Testis (tissue), 2 donors: ENCODE measurements at regions not wholly inside any gene's neighbourhood (a gene's known extent, or its start where the extent isn't known, plus 50 kb on each side); places are given as distances from the start of the nearest gene placed in this dataset.

ENCODE experiments used
- DNase-seq: peaks from one replicate; pipeline ENCODE4 v3.0.0-alpha.2; 2019
- H3K27ac ChIP-seq, 2 donors: fragments of 200-600 bp; sonication (generic); one replicate each; pipeline ENCODE4 v1.5.1; 2019
- H3K27me3 ChIP-seq: fragments of 200-600 bp; sonication (generic); one replicate; pipeline ENCODE4 v1.5.1; 2019
- H3K36me3 ChIP-seq: fragments of 200-600 bp; sonication (generic); one replicate; pipeline ENCODE4 v1.5.1; 2017; ENCODE audit warnings: low read depth; ENCODE audit errors: missing control alignments
- H3K4me1 ChIP-seq: fragments of 200-600 bp; sonication (generic); one replicate; pipeline ENCODE4 v1.5.1; 2019
- H3K4me3 ChIP-seq, 2 donors: fragments of 200-600 bp; sonication (generic); one replicate each; pipeline ENCODE4 v1.5.1; 2017 to 2019
- H3K9me3 ChIP-seq: fragments of 200-600 bp; sonication (generic); one replicate; pipeline ENCODE4 v1.5.1; 2017
- POLR2A ChIP-seq: fragments of 450-650 bp; IDR thresholded peaks from one replicate; pipeline ENCODE4 v1.6.1; 2017; ENCODE audit warnings: antibody characterized with exemption, mild to moderate bottlenecking, moderate library complexity
- WGBS, 2 donors: methylation state at CpG; one replicate each; pipeline ENCODE4 v1.1.5; 2018; 5-methylcytosine and 5-hydroxymethylcytosine counted together
- intact Hi-C: fragments of 100-400 bp; cut with DNase I; formaldehyde crosslinking; loops from one replicate; pipeline ENCODE4 v1.15.1; 2023; ENCODE audit warnings: low total_unique reads
- TF ChIP-seq, protein P1 (sequence below), 3 experiments: fragments of 450-650 bp in 2 of 3; fragments of 200-600 bp in 1 of 3; sonication (generic) in 1 of 3; IDR thresholded peaks; one replicate each; pipeline ENCODE4 v1.5.1; 2016 to 2019; ENCODE audit warnings: antibody characterized with exemption in 3 of 3, mild to moderate bottlenecking in 2 of 3, moderate library complexity in 1 of 3

DNA sequence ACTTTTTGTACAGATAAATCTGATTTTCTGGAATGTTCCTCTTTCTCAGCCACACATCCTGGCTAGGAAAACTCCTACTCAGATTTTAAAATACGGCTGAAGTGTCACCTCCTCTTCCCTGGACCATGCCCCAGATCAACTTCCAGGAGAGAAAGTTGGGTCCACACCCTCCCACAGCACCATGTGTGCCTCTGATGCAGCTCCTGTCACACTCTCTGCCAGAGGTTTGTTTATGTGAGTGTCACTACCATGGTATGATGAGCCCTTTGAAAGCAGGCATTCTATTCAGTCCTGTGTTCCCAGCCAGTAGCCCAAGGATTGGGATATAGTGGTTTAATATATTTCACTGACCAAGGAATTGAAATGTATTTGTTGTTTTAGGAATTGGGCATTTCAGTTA, 287.2 kb upstream of the ATP2B1 start:
- DNase-seq = no peak
- Histone ChIP-seq H3K9me3 (no peaks in the 10 kb centered on the region), H3K27me3 (no peaks in the 10 kb centered on the region), H3K4me3 (no peak overlapping the region), H3K36me3 (no peaks in the 10 kb centered on the region), H3K27ac (no peak overlapping the region), H3K4me1 (no peaks in the 10 kb centered on the region)
- intact Hi-C loops = no loop called here
- 48 to 56% methylated on average over 1 of the region's 1 CpG for WGBS, 2 donors
- no peak for TF ChIP-seq POLR2A
- TF ChIP-seq, protein P1, sequence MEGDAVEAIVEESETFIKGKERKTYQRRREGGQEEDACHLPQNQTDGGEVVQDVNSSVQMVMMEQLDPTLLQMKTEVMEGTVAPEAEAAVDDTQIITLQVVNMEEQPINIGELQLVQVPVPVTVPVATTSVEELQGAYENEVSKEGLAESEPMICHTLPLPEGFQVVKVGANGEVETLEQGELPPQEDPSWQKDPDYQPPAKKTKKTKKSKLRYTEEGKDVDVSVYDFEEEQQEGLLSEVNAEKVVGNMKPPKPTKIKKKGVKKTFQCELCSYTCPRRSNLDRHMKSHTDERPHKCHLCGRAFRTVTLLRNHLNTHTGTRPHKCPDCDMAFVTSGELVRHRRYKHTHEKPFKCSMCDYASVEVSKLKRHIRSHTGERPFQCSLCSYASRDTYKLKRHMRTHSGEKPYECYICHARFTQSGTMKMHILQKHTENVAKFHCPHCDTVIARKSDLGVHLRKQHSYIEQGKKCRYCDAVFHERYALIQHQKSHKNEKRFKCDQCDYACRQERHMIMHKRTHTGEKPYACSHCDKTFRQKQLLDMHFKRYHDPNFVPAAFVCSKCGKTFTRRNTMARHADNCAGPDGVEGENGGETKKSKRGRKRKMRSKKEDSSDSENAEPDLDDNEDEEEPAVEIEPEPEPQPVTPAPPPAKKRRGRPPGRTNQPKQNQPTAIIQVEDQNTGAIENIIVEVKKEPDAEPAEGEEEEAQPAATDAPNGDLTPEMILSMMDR (IDR thresholded peaks at IDR 0.05) = no peak

DNA sequence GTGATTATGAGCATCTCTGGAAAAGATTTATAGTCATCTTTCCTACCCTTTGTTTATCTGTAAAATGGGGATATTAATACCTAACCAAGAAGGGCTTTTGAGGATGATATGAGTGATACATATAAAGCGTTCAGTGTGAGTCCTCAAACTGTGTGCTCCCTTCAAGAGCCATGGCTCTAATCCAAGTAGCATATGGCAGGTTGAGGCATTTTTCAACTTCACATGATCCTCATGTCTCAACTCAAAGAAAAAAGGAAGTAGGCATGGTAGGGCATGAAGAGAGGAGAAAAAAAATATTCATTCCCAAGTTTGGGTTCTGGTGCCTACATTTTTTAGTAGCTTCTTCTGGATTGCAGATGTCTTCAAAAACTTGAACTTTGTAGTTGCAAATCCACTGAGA, 286.3 kb upstream of the ATP2B1 start:
- Histone ChIP-seq H3K36me3 (no peaks in the 10 kb centered on the region), H3K27me3 (no peaks in the 10 kb centered on the region), H3K4me1 (no peaks in the 10 kb centered on the region), H3K27ac (no peak overlapping the region), H3K4me3 (no peak overlapping the region), H3K9me3 (no peaks in the 10 kb centered on the region)
- TF ChIP-seq, protein P1 (IDR thresholded peaks at IDR 0.05) = no peak
- no peak for TF ChIP-seq POLR2A
- no peak for DNase-seq
- WGBS, 2 donors = 87 to 95% methylated on average over 1 of the region's 1 CpG
- intact Hi-C loops = no loop called here

DNA sequence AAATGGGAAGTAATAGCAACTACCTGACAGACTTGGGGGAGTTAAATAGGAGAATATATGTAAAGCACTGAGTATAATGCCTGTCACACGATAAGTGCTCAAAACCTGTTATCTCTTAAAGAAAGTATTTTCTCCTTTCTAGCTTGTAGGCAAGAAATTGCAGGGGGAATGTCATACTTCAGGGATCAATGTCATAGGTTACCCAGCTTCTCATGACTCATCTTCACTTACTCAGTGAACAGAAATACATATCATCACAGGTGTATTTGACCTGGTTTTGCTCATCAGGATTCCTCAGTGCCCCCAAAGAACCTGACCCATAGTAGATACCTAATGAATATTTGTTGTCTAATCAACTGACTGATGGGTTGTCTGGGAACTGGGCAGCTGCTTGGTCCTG, 285.0 kb upstream of the ATP2B1 start:
- H3K36me3 ChIP-seq = no peaks in the 10 kb centered on the region
- H3K9me3 ChIP-seq = no peaks in the 10 kb centered on the region
- H3K27ac ChIP-seq = no peak overlapping the region
- no peak overlapping the region for H3K4me3 ChIP-seq
- no peaks in the 10 kb centered on the region for H3K4me1 ChIP-seq
- 100% methylated on average over 1 of the region's 1 CpG for WGBS, 2 donors
- TF ChIP-seq, protein P1 (IDR thresholded peaks at IDR 0.05) = no peak
- no peak for TF ChIP-seq POLR2A
- H3K27me3 ChIP-seq = no peaks in the 10 kb centered on the region
- no peak for DNase-seq
- intact Hi-C loops = no loop called here

DNA sequence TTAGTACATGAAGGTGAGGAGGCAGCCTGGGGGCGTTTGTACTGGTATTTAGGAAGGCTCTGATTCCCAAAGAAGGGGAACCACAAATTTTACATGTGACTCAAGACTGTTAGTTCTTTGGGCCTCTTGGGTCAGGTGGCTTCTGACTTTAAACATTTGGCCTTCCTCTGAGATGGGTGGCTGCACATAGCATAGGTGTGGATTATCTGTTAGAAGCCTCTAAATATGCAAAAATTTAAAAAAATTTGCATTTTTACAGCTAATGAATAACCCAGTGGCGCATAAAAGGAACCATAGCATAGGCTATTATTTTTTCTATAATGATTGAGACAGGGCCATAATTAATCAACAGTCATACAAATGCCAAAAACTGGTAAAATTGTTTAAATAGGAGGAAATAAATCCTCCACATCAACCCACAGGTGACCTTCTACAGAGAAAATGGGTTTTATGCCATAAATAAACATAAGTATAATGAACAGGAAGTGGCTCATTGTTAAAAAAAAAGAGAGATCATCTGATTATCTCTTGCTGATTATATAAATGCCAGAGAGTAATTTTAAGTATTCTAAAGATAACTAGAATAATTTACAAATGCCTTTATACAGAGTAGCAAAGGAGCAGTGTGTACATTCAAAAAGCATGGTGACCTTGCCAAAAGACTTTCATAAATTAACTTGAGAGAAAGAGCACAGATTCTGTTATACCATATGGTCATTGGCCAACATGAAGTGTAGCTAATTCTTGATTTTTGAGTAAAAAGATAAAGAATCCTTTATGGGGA, 284.2 kb upstream of the ATP2B1 start:
- H3K4me1 ChIP-seq = no peaks in the 10 kb centered on the region
- no peak for DNase-seq
- no peaks in the 10 kb centered on the region for H3K36me3 ChIP-seq
- TF ChIP-seq, protein P1 (IDR thresholded peaks at IDR 0.05) = no peak
- no peaks in the 10 kb centered on the region for H3K9me3 ChIP-seq
- WGBS, 2 donors = 82 to 89% methylated on average over 2 of the region's 2 CpGs
- no peaks in the 10 kb centered on the region for H3K27me3 ChIP-seq
- no peak overlapping the region for H3K27ac ChIP-seq
- intact Hi-C loops = no loop called here
- H3K4me3 ChIP-seq = no peak overlapping the region
